ENCODE measurements at regions not wholly inside any gene's neighbourhood (a gene's known extent, or its start where the extent isn't known, plus 50 kb on each side); places are given as distances from the start of the nearest gene placed in this dataset.

- TF ChIP-seq CTCF (IDR thresholded peaks at IDR 0.05) (no peak), POLR2A (IDR thresholded peaks at IDR 0.05) (no peak)
Observed at GRCh38 chr6:170147832-170148708, 142.8 kb downstream of the DLL1 start.

All from body of pancreas (tissue), 4 donors.